IPS-18a (cell line): ENCODE measurements at regions not wholly inside any gene's neighbourhood (a gene's known extent, or its start where the extent isn't known, plus 50 kb on each side); places are given as distances from the start of the nearest gene placed in this dataset.
A peak's percentile ranks its signal among the peaks of the same experiment; 100 is the strongest.

Experiments
- H3K27ac ChIP-seq: one replicate; pipeline ENCODE4 v1.5.1; 2013; ENCODE audit warnings: low read length
- H3K27me3 ChIP-seq: one replicate; pipeline ENCODE4 v1.6.1; 2013; ENCODE audit warnings: mild to moderate bottlenecking, low read length; ENCODE audit not compliant: control insufficient read depth, insufficient read depth
- H3K36me3 ChIP-seq: one replicate; pipeline ENCODE4 v1.6.1; 2013; ENCODE audit warnings: low read depth, low read length; ENCODE audit not compliant: control insufficient read depth
- H3K4me1 ChIP-seq: one replicate; pipeline ENCODE4 v1.6.1; 2013; ENCODE audit warnings: low read depth, low read length; ENCODE audit not compliant: control insufficient read depth
- H3K4me3 ChIP-seq: one replicate; pipeline ENCODE4 v1.5.1; 2013; ENCODE audit warnings: low read length
- H3K9ac ChIP-seq: one replicate; pipeline ENCODE4 v1.6.1; 2013; ENCODE audit warnings: mild to moderate bottlenecking, low read length, moderate library complexity
- H3K9me3 ChIP-seq: one replicate; pipeline ENCODE4 v1.6.1; 2013; ENCODE audit warnings: low read depth, low read length; ENCODE audit not compliant: control insufficient read depth

- no peaks in the 10 kb centered on the region for H3K9me3 ChIP-seq
- no peak overlapping the region for H3K27ac ChIP-seq
- no peaks in the 10 kb centered on the region for H3K4me1 ChIP-seq
Observed at GRCh38 chr17:73941919-73942530, 261.5 kb upstream of the RPL38 start.

GRCh38 chr17:73942703-73943415 is 260.6 kb upstream of the RPL38 start:
- Histone ChIP-seq H3K4me3 (no peak overlapping the region), H3K9ac (no peak overlapping the region), H3K27me3 (no peaks in the 10 kb centered on the region), H3K36me3 (no peaks in the 10 kb centered on the region), H3K9me3 (no peaks in the 10 kb centered on the region), H3K27ac (no peak overlapping the region), H3K4me1 (no peaks in the 10 kb centered on the region)

More at GRCh38 chr17:73941919-73942530, 261.5 kb upstream of the RPL38 start:
- Histone ChIP-seq H3K4me3 (no peak overlapping the region), H3K27me3 (no peaks in the 10 kb centered on the region), H3K36me3 (no peaks in the 10 kb centered on the region), H3K9ac (no peak overlapping the region)

- Histone ChIP-seq H3K9me3 (no peaks in the 10 kb centered on the region), H3K36me3 (no peaks in the 10 kb centered on the region), H3K4me3 (no peak overlapping the region), H3K27ac (no peak overlapping the region), H3K4me1 (no peaks in the 10 kb centered on the region), H3K9ac (no peak overlapping the region), H3K27me3 (no peaks in the 10 kb centered on the region)
Observed at GRCh38 chr17:73943416-73944110, 259.9 kb upstream of the RPL38 start.

- H3K36me3 ChIP-seq = no peaks in the 10 kb centered on the region
- no peaks in the 10 kb centered on the region for H3K27me3 ChIP-seq
- no peak overlapping the region for H3K9ac ChIP-seq
- no peaks in the 10 kb centered on the region for H3K4me1 ChIP-seq
- no peaks in the 10 kb centered on the region for H3K9me3 ChIP-seq
- H3K4me3 ChIP-seq = no peak overlapping the region
- no peak overlapping the region for H3K27ac ChIP-seq
Observed at GRCh38 chr17:73944366-73944765, 259.1 kb upstream of the RPL38 start.

GRCh38 chr17:73947281-73947965 is 256.1 kb upstream of the RPL38 start:
- Histone ChIP-seq H3K9me3 (no peaks in the 10 kb centered on the region), H3K36me3 (no peaks in the 10 kb centered on the region), H3K27ac (no peak overlapping the region), H3K4me3 (no peak overlapping the region), H3K27me3 (peaks cover 21% of the 10 kb centered on the region), H3K9ac (no peak overlapping the region), H3K4me1 (peaks cover 6% of the 10 kb centered on the region)

GRCh38 chr17:73947966-73948355 is 255.5 kb upstream of the RPL38 start:
- Histone ChIP-seq H3K4me1 (peaks cover 6% of the 10 kb centered on the region), H3K9me3 (no peaks in the 10 kb centered on the region), H3K27ac (no peak overlapping the region), H3K9ac (no peak overlapping the region), H3K4me3 (no peak overlapping the region), H3K36me3 (no peaks in the 10 kb centered on the region), H3K27me3 (peaks cover 24% of the 10 kb centered on the region)

GRCh38 chr17:73949903-73950592 is 253.4 kb upstream of the RPL38 start:
- Histone ChIP-seq H3K9ac (no peak overlapping the region), H3K27ac (no peak overlapping the region), H3K4me3 (no peak overlapping the region), H3K4me1 (peaks cover 6% of the 10 kb centered on the region), H3K27me3 (peaks cover 27% of the 10 kb centered on the region), H3K9me3 (no peaks in the 10 kb centered on the region), H3K36me3 (no peaks in the 10 kb centered on the region)

GRCh38 chr17:73950593-73950914 is 252.9 kb upstream of the RPL38 start:
- no peak overlapping the region for H3K27ac ChIP-seq
- H3K36me3 ChIP-seq = no peaks in the 10 kb centered on the region
- H3K27me3 ChIP-seq = peaks cover 27% of the 10 kb centered on the region
- H3K9ac ChIP-seq = no peak overlapping the region
- H3K4me1 ChIP-seq = peaks cover 6% of the 10 kb centered on the region
- no peaks in the 10 kb centered on the region for H3K9me3 ChIP-seq
- no peak overlapping the region for H3K4me3 ChIP-seq

GRCh38 chr17:73952082-73952479 is 251.4 kb upstream of the RPL38 start:
- Histone ChIP-seq H3K27me3 (peaks cover 27% of the 10 kb centered on the region), H3K4me1 (peaks cover 6% of the 10 kb centered on the region), H3K4me3 (peak overlapping the region; percentile 53), H3K36me3 (no peaks in the 10 kb centered on the region), H3K9ac (peak overlapping the region; percentile 42), H3K9me3 (no peaks in the 10 kb centered on the region), H3K27ac (no peak overlapping the region)

GRCh38 chr17:73952480-73953205 is 250.8 kb upstream of the RPL38 start:
- H3K4me1 ChIP-seq = peaks cover 6% of the 10 kb centered on the region
- peak overlapping the region; percentile 53 for H3K4me3 ChIP-seq
- H3K27ac ChIP-seq = no peak overlapping the region
- H3K27me3 ChIP-seq = peaks cover 27% of the 10 kb centered on the region
- peak overlapping the region; percentile 42 for H3K9ac ChIP-seq
- H3K9me3 ChIP-seq = no peaks in the 10 kb centered on the region
- no peaks in the 10 kb centered on the region for H3K36me3 ChIP-seq
